Chondrocyte (in vitro differentiated cells): ENCODE measurements at regions not wholly inside any gene's neighbourhood (a gene's known extent, or its start where the extent isn't known, plus 50 kb on each side); places are given as distances from the start of the nearest gene placed in this dataset.

Source experiments
- DNase-seq: peaks from one replicate; pipeline ENCODE4 v3.0.0; 2021; ENCODE audit warnings: mixed read lengths, low spot score
- H3K27ac Mint-ChIP-seq: one replicate; pipeline ENCODE4 v1.8.0; 2021; ENCODE audit warnings: mild to moderate bottlenecking, moderate library complexity, mixed read lengths; ENCODE audit not compliant: unreplicated experiment
- H3K27me3 Mint-ChIP-seq: 2 replicates; pipeline ENCODE4 v1.8.0; 2021; ENCODE audit warnings: low read depth, mixed read lengths
- H3K36me3 Mint-ChIP-seq: 2 replicates; pipeline ENCODE4 v1.8.0; 2021; ENCODE audit warnings: low read depth, mixed read lengths
- H3K4me1 Mint-ChIP-seq: 2 replicates; pipeline ENCODE4 v1.8.0; 2021; ENCODE audit warnings: low read depth, mild to moderate bottlenecking, mixed read lengths
- H3K4me3 Mint-ChIP-seq: one replicate; pipeline ENCODE4 v1.8.0; 2021; ENCODE audit warnings: mild to moderate bottlenecking, moderate library complexity, mixed read lengths; ENCODE audit not compliant: unreplicated experiment
- H3K9me3 Mint-ChIP-seq: 2 replicates; pipeline ENCODE4 v1.8.0; 2021; ENCODE audit warnings: low read depth, mixed read lengths
- CTCF ChIP-seq: fragments of 200-600 bp; sonication (generic); IDR thresholded peaks from 2 replicates; pipeline ENCODE4 v1.5.0; 2021; ENCODE audit warnings: antibody characterized with exemption, mild to moderate bottlenecking, moderate library complexity

GRCh38 chr21:32947736-32948135, 78.0 kb upstream of the OLIG2 start:
- no peaks in the 10 kb centered on the region for H3K4me1 Mint-ChIP-seq

GRCh38 chr21:32949701-32950100, 76.0 kb upstream of the OLIG2 start:
- Mint-ChIP-seq H3K27me3 (peaks cover 53% of the 10 kb centered on the region), H3K4me3 (no peak overlapping the region), H3K27ac (no peak overlapping the region), H3K4me1 (no peaks in the 10 kb centered on the region), H3K9me3 (no peaks in the 10 kb centered on the region), H3K36me3 (no peaks in the 10 kb centered on the region)
- no peak for TF ChIP-seq CTCF
- DNase-seq = no peak

More at GRCh38 chr21:32947736-32948135, 78.0 kb upstream of the OLIG2 start:
- peaks cover 37% of the 10 kb centered on the region for H3K27me3 Mint-ChIP-seq
- no peaks in the 10 kb centered on the region for H3K36me3 Mint-ChIP-seq
- no peak overlapping the region for H3K27ac Mint-ChIP-seq
- no peak overlapping the region for H3K4me3 Mint-ChIP-seq
- TF ChIP-seq CTCF = no peak
- no peaks in the 10 kb centered on the region for H3K9me3 Mint-ChIP-seq
- no peak for DNase-seq

- Mint-ChIP-seq H3K36me3 (no peaks in the 10 kb centered on the region), H3K4me1 (no peaks in the 10 kb centered on the region), H3K9me3 (no peaks in the 10 kb centered on the region), H3K4me3 (no peak overlapping the region), H3K27me3 (peaks cover 64% of the 10 kb centered on the region), H3K27ac (no peak overlapping the region)
- no peak for DNase-seq
- no peak for TF ChIP-seq CTCF
Measured at GRCh38 chr21:32951041-32951440, 74.7 kb upstream of the OLIG2 start.

GRCh38 chr21:32954353-32954752, 71.4 kb upstream of the OLIG2 start:
- Mint-ChIP-seq H3K4me1 (no peaks in the 10 kb centered on the region), H3K4me3 (no peak overlapping the region), H3K27ac (no peak overlapping the region), H3K36me3 (no peaks in the 10 kb centered on the region), H3K9me3 (no peaks in the 10 kb centered on the region), H3K27me3 (peaks cover 61% of the 10 kb centered on the region)
- TF ChIP-seq CTCF = no peak
- no peak for DNase-seq

GRCh38 chr21:32955311-32956060, 70.2 kb upstream of the OLIG2 start:
- no peaks in the 10 kb centered on the region for H3K4me1 Mint-ChIP-seq
- no peak overlapping the region for H3K4me3 Mint-ChIP-seq
- no peaks in the 10 kb centered on the region for H3K36me3 Mint-ChIP-seq
- no peaks in the 10 kb centered on the region for H3K9me3 Mint-ChIP-seq
- H3K27me3 Mint-ChIP-seq = peaks cover 67% of the 10 kb centered on the region
- no peak for DNase-seq
- no peak for TF ChIP-seq CTCF
- no peak overlapping the region for H3K27ac Mint-ChIP-seq
